GM19372 (cell line): ENCODE measurements at regions not wholly inside any gene's neighbourhood (a gene's known extent, or its start where the extent isn't known, plus 50 kb on each side); places are given as distances from the start of the nearest gene placed in this dataset.
"Not testable (repeated sequence)": the region's sequence is repeated elsewhere in the genome, so short reads cannot be mapped to it uniquely, and the experiment has no call there.

Experiments used
- ATAC-seq: cut with Tn5 transposase; IDR thresholded peaks from one replicate; pipeline ENCODE4 v1.9.1; 2021; ENCODE audit warnings: mild to moderate bottlenecking, low read depth, moderate library complexity; ENCODE audit not compliant: unreplicated experiment

DNA sequence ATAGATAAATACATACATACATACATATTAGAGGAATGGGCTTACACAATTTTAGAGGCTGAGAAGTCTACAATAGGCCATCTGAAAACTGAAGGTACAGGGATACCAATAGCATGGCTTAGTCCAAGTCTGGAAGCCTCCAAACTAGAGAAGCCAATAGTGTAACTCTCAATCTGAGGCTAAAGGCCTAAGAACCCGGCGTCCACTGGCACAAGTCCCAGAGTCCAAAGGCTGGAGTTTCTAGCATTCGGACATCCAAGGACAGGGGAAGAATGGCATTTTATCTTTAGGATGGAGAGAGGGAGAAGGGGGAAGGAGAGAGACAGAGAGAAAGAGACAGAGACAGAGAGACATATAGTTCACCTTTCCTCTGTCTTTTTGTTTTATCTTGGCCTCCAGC lies 63.7 kb upstream of the SYT4 start:
- no peak for ATAC-seq

- ATAC-seq = no peak
Measured at GRCh38 chr18:43350176-43350575, 72.9 kb upstream of the SYT4 start.

GRCh38 chr18:43364535-43364934 lies 87.2 kb upstream of the SYT4 start:
- no peak for ATAC-seq

- no peak for ATAC-seq
Measured at GRCh38 chr18:43367895-43368294, 90.6 kb upstream of the SYT4 start.

DNA sequence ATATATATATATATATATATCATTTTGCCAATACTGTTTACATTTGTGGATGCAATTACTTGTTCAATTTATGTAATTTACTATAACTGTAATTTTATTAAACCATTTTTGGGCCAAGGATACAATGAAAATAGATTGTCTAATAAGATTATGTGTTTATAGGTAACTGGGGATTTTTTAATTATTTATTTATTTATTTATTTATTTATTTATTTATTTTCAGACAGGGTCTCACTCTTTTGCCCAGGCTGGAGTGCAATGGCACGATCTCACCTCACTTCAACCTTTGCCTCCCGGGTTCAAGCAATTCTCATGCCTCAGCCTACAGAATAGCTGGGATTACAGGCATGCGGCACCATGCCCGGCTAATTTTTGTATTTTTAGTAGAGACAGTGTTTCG lies 92.0 kb upstream of the SYT4 start:
- ATAC-seq = not testable (repeated sequence)

- ATAC-seq = no peak
Measured at GRCh38 chr18:43372773-43373172, 95.5 kb upstream of the SYT4 start.

- ATAC-seq = no peak
Measured at GRCh38 chr18:43380104-43380672, 102.9 kb upstream of the SYT4 start.

DNA sequence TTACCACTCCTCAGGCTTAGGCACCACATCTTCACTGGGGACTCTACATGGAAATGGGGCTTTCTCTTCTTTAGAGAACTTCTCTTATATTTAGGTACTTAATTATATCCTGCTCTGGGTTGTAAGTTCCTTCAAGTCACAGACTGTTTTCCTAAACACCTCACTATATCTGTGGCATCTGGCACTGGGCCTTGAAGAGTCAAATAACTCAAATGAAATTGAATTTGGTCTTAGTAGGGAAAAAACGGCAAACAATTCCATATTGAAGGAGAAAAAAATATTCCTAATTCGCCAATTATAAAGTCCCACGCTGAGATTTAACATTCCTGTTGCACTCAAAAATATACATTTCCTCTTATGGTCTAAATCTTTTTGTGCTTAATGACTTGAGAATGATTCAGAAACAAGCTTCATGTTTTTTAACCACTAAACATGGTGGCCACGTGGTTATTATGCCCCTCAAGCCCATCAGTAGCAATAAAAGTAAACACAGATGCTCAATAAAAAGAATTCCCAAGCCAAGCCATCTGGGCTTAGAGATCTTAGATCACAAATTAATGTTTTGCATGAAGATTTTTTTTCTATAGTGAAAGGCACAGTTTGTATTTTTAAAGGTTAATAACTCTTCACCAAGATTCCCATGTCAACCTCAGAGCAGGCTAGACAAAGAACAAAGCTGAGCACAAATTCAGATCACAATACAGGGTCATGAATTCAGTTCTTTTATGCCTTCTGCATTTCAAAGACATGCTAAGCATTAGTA lies 105.5 kb upstream of the SYT4 start:
- ATAC-seq = no peak

- ATAC-seq = no peak
Measured at GRCh38 chr18:43389163-43389562, 111.9 kb upstream of the SYT4 start.

GRCh38 chr18:43392168-43392567 lies 114.9 kb upstream of the SYT4 start:
- ATAC-seq = no peak

DNA sequence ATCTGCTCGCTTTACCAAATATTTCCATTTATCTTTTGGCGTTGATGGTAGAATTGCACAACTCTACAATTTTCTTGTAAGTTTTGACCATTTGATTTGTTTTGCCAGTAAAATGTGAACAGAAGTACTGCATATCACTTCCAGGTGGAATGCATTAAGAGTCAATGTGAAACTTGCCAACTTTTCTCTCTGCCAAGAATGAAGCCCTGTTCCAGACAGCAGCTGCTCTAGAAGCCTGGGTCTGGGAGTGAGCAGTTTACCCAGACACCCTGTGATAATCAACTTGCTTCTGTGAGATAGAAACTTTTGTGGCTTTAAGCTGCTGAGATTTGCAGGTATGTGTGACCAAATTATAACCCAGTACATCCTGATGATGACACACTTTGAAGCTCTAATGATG lies 115.9 kb upstream of the SYT4 start:
- ATAC-seq = no peak

DNA sequence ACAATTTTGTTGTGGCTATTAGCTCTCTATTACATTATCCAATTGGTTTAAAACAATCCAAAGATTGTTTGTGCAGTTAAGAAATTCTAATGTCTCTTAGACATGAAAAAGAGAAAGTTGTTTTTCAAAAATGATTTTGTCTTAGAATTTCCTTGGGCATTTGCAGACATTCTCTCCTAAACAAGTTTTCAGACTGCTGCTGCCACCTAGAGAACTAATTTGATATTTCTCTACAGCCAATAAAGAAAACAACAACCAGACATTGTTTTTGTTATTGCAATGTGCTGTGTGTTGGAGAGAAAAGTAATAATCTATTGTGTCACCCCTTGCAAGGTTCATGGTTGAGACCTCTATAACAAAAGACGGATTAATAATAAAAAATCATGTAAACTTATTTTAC lies 119.0 kb upstream of the SYT4 start:
- ATAC-seq = no peak

- no peak for ATAC-seq
Measured at GRCh38 chr18:43398601-43399000, 121.3 kb upstream of the SYT4 start.

GRCh38 chr18:43405097-43405496 lies 127.8 kb upstream of the SYT4 start:
- no peak for ATAC-seq

DNA sequence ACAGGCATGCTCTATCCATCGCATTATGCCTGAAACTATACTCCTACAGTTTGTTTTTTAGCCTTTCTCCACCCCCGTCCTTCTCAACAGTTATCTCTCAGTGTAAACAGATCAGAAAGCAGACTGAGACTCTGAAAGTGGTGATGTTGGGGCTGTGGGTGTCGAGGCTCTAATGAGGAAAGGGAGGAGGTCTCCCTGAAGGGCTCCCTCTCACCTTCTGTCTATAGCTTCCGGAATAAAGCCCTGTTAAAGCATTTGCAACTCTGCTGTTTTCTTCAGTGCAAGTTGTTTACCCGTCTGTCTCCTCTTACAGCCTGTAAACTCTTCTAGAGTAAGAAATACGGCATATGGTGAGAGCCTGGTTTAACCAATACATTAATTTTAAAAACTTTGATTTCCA lies 136.7 kb upstream of the SYT4 start:
- no peak for ATAC-seq

- no peak for ATAC-seq
Measured at GRCh38 chr18:43420091-43420490, 142.8 kb upstream of the SYT4 start.

GRCh38 chr18:43420950-43421349 lies 143.7 kb upstream of the SYT4 start:
- ATAC-seq = no peak

GRCh38 chr18:43422518-43422917 lies 145.2 kb upstream of the SYT4 start:
- ATAC-seq = no peak

- no peak for ATAC-seq
Measured at GRCh38 chr18:43435851-43436250, 158.6 kb upstream of the SYT4 start.

GRCh38 chr18:43442131-43442530 lies 164.8 kb upstream of the SYT4 start:
- no peak for ATAC-seq

- ATAC-seq = no peak
Measured at GRCh38 chr18:43442571-43442970, 165.3 kb upstream of the SYT4 start.

DNA sequence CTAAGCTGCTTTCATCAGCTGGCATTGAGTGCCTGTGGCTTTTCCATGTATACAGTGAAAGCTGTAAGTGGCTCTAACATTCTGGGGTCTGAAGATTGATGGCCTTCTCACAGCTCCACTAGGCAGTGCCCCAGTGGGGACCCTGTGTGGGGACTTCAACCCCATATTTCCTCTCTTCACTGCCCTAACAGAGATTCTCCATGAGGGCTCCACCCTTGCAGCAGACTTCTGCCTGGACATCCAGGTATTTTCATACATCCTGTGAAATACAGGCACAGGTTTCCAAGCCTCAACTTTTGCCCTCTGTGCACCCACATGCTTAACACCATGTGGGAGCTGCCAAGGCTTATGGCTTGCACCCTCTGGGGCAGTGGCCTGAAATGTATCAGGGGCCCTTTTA lies 188.2 kb upstream of the SYT4 start:
- no peak for ATAC-seq
